Pancreas (tissue), 10 donors: ENCODE measurements at regions not wholly inside any gene's neighbourhood (a gene's known extent, or its start where the extent isn't known, plus 50 kb on each side); places are given as distances from the start of the nearest gene placed in this dataset.
"Not testable (repeated sequence)": the region's sequence is repeated elsewhere in the genome, so short reads cannot be mapped to it uniquely, and the experiment has no call there.

Experiments
- ATAC-seq, 4 donors: fragments of 200-7000 bp; cut with Tn5 transposase; one replicate each; pipeline versions ENCODE4 v1.8.0 to v1.9.1; 2020; ENCODE audit warnings: mild to moderate bottlenecking in 4 of 4, moderate library complexity in 4 of 4
- DNase-seq, 6 donors: peaks; one replicate each; pipeline ENCODE4 v3.0.0-alpha.2; 2020
- FAIRE-seq: peaks from 2 replicates; lab custom pipeline; 2012; peaks lifted over from hg19 to GRCh38; lab: Jason Lieb, UNC
- H3K27ac ChIP-seq, 4 donors: fragments of 200-600 bp; sonication (generic); 1 replicate in 3 of 4; 2 replicates in 1 of 4; pipeline versions ENCODE4 v1.5.0 to v1.8.0; 2020
- H3K27me3 ChIP-seq, 4 donors: fragments of 200-600 bp; one replicate each; pipeline ENCODE4 v1.8.0; 2021
- H3K36me3 ChIP-seq, 3 donors: fragments of 200-600 bp; sonication (generic) in 1 of 3; one replicate each; pipeline versions ENCODE4 v1.5.0 to v1.8.0; 2020 to 2021
- H3K4me1 ChIP-seq, 3 donors: fragments of 200-600 bp; one replicate each; pipeline ENCODE4 v1.8.0; 2021
- H3K4me3 ChIP-seq, 4 donors: fragments of 200-600 bp; sonication (generic) in 2 of 4; one replicate each; pipeline versions ENCODE4 v1.5.0 to v1.8.0; 2020 to 2021
- H3K9me3 ChIP-seq, 4 donors: fragments of 200-600 bp; one replicate each; pipeline ENCODE4 v1.8.0; 2021
- WGBS, 2 donors: extraction: QIAGEN DNeasy Blood & Tissue Kit; methylation state at CpG; one replicate each; pipeline ENCODE4 v1.1.7; 2013; 5-methylcytosine and 5-hydroxymethylcytosine counted together
- intact Hi-C, 3 donors: fragments of 100-400 bp; cut with DNase I; formaldehyde crosslinking; loops; one replicate each; pipeline versions ENCODE4 v1.11.1 to v1.14.2; 2022
- TF ChIP-seq, protein P1 (sequence below), 4 donors: fragments of 200-600 bp; sonication (generic) in 3 of 4; IDR thresholded peaks; one replicate each; pipeline versions ENCODE4 v1.5.0 to v1.8.0; 2021; ENCODE audit warnings: antibody characterized with exemption in 4 of 4
- donor health status: healthy with polysubstance abuse.
- donor health status: DM: no; HTN: no; CAD: no; lungs with moderate emphysema.
- donor health status: DM: no; HTN: no; CAD: no.
- donor health status: control.
- donor health status: control.
- donor health status: Bipolar disorder and iron deficiency.
- donor health status: DM: yes; HTN: yes; CAD: no.
- donor health status: DM: no; HTN: no; CAD: no.
- donor health status: DM: no; HTN: no; CAD: no.
- donor health status: DM: yes; HTN: yes; CAD: no.

DNA sequence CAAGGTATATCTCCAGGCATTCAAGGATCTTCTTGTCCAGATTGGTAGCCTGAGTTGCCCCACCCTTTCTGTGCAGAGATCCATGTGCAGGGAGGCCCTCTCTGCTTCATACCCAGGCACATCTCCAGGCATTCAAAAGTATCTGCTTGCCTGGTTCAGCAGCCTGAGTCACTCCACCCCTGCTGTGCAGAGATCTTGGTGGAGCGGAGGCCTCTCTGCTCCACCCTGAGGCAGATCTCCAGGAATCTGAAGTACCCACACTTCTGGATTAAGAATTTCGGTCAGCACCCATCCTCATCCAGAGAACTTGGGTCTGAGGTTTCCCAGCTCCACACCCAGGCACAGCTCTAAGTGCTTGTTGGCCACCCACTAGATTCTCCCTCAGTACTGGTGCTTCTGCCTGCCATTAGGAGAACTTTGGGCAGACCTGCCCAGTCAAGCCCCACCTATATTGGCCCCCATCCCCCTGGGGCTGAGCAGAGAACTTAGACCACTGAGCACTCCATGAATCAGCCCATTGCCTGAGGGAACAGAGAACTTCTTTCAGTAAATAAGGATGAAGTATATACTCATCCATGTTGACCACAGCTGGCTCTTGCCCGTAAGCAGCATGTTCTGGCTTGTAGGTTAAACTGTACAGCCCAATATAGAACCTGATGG is 199.5 kb upstream of the ZCCHC13 start:
- no peak for ATAC-seq
- TF ChIP-seq, protein P1, sequence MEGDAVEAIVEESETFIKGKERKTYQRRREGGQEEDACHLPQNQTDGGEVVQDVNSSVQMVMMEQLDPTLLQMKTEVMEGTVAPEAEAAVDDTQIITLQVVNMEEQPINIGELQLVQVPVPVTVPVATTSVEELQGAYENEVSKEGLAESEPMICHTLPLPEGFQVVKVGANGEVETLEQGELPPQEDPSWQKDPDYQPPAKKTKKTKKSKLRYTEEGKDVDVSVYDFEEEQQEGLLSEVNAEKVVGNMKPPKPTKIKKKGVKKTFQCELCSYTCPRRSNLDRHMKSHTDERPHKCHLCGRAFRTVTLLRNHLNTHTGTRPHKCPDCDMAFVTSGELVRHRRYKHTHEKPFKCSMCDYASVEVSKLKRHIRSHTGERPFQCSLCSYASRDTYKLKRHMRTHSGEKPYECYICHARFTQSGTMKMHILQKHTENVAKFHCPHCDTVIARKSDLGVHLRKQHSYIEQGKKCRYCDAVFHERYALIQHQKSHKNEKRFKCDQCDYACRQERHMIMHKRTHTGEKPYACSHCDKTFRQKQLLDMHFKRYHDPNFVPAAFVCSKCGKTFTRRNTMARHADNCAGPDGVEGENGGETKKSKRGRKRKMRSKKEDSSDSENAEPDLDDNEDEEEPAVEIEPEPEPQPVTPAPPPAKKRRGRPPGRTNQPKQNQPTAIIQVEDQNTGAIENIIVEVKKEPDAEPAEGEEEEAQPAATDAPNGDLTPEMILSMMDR (IDR thresholded peaks at IDR 0.05): no peak
- no peak for DNase-seq
- Histone ChIP-seq H3K4me1 (no peaks in the 10 kb centered on the region), H3K4me3 (no peak overlapping the region), H3K27ac (no peak overlapping the region), H3K27me3 (no peaks in the 10 kb centered on the region), H3K36me3 (no peaks in the 10 kb centered on the region), H3K9me3 (no peaks in the 10 kb centered on the region)
- no peak for FAIRE-seq
- 77 to 88% methylated on average over 3 of the region's 3 CpGs for WGBS, 2 donors
- intact Hi-C loops: no loop called here

GRCh38 chrX:74098407-74098806 is 205.6 kb upstream of the ZCCHC13 start:
- WGBS, 2 donors: 91 to 95% methylated on average over 19 to 31 of the region's 31 CpGs
- H3K27ac ChIP-seq, H3K9me3 ChIP-seq, H3K27me3 ChIP-seq, H3K36me3 ChIP-seq, H3K4me3 ChIP-seq, ATAC-seq, H3K4me1 ChIP-seq, intact Hi-C loops, FAIRE-seq: not testable (repeated sequence)
- peak in 1 of 6 donors; percentile 51 for DNase-seq

DNA sequence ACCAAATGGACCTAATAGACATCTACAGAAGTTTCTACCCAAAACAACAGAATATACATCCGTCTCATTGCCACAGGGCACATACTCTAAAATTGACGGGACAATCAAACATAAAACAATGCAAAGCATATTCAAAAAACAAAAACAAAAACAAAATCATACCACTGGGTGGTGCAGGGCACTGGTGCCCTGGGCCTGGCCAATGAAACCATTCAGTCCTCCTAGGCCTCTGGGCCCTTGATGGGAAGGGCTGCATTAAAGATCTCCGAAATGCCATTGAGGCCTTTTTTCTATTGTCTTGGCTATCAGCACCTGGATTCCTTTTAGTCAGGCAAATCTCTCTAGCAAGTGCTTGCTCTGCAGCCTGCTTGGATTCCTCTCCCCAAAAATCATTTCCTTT is 213.9 kb upstream of the ZCCHC13 start:
- H3K27me3 ChIP-seq: no peaks in the 10 kb centered on the region
- ATAC-seq: no peak
- no peak for DNase-seq
- H3K9me3 ChIP-seq: no peaks in the 10 kb centered on the region
- TF ChIP-seq, protein P1 (IDR thresholded peaks at IDR 0.05): no peak
- H3K4me1 ChIP-seq: no peaks in the 10 kb centered on the region
- no peak overlapping the region for H3K27ac ChIP-seq
- WGBS, 2 donors: 32 to 55% methylated on average over 3 of the region's 3 CpGs
- no peak overlapping the region for H3K4me3 ChIP-seq
- H3K36me3 ChIP-seq: no peaks in the 10 kb centered on the region
- intact Hi-C loops: no loop called here
- no peak for FAIRE-seq

- Histone ChIP-seq H3K36me3 (no peaks in the 10 kb centered on the region), H3K4me3 (no peak overlapping the region), H3K4me1 (no peaks in the 10 kb centered on the region), H3K27ac (no peak overlapping the region), H3K9me3 (no peaks in the 10 kb centered on the region), H3K27me3 (no peaks in the 10 kb centered on the region)
- ATAC-seq (no peak), DNase-seq (no peak), FAIRE-seq (no peak)
- intact Hi-C loops: no loop called here
- TF ChIP-seq, protein P1 (IDR thresholded peaks at IDR 0.05): no peak
- WGBS, 2 donors: 60 to 100% methylated on average over 1 of the region's 1 CpG
Observed at GRCh38 chrX:74085642-74086236, 218.2 kb upstream of the ZCCHC13 start.

- DNase-seq: no peak
- Histone ChIP-seq H3K4me1 (no peaks in the 10 kb centered on the region), H3K27ac (no peak overlapping the region), H3K27me3 (peaks cover 0 to 4% (median 0%) of the 10 kb centered on the region in 4 donors), H3K9me3 (no peaks in the 10 kb centered on the region), H3K4me3 (no peak overlapping the region), H3K36me3 (no peaks in the 10 kb centered on the region)
- ATAC-seq: no peak
- no peak for FAIRE-seq
- intact Hi-C loops: no loop called here
- TF ChIP-seq, protein P1 (IDR thresholded peaks at IDR 0.05): no peak
Observed at GRCh38 chrX:74080165-74080564, 223.8 kb upstream of the ZCCHC13 start.
